ENCODE measurements at regions not wholly inside any gene's neighbourhood (a gene's known extent, or its start where the extent isn't known, plus 50 kb on each side); places are given as distances from the start of the nearest gene placed in this dataset.

- no peak for DNase-seq
Measured at GRCh38 chr12:45102818-45103217, 51.9 kb upstream of the DBX2 start.

GRCh38 chr12:45105996-45106395 lies 55.1 kb upstream of the DBX2 start:
- DNase-seq = no peak

- DNase-seq = no peak
Measured at GRCh38 chr12:45112306-45112705, 61.4 kb upstream of the DBX2 start.

GRCh38 chr12:45121224-45121623 lies 70.3 kb upstream of the DBX2 start:
- no peak for DNase-seq

- no peak for DNase-seq
Measured at GRCh38 chr12:45122768-45123380, 72.0 kb upstream of the DBX2 start.

GRCh38 chr12:45124485-45125155 lies 73.7 kb upstream of the DBX2 start:
- DNase-seq = no peak

GRCh38 chr12:45125997-45126396 lies 75.1 kb upstream of the DBX2 start:
- no peak for DNase-seq

- no peak for DNase-seq
Measured at GRCh38 chr12:45128637-45129036, 77.7 kb upstream of the DBX2 start.

- peak; percentile 30 to 36 for DNase-seq
Measured at GRCh38 chr12:45130881-45131281, 80.0 kb upstream of the DBX2 start.

- no peak for DNase-seq
Measured at GRCh38 chr12:45131506-45131905, 80.6 kb upstream of the DBX2 start.

DNA sequence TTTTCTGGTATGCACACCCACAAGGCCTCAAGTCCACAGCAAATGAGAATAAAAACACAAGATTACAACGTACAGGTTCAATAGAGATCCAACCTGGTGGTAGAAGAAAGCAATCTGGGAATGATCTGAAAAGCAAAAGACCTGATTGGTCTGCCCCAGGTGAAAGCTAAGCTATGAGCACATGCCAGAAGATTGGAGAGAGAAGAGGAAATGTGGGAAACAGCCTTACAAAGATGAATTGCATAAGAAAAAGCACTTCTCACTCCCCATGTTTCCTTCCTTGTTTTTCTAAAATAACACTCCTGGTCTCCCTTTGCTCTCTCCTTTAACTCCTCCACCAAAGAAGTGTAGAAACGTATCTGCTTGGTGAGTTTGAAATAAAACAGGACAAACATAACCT lies 77.3 kb upstream of the ANO6 start:
- no peak for DNase-seq

GRCh38 chr12:45148006-45148405 lies 67.9 kb upstream of the ANO6 start:
- no peak for DNase-seq

DNA sequence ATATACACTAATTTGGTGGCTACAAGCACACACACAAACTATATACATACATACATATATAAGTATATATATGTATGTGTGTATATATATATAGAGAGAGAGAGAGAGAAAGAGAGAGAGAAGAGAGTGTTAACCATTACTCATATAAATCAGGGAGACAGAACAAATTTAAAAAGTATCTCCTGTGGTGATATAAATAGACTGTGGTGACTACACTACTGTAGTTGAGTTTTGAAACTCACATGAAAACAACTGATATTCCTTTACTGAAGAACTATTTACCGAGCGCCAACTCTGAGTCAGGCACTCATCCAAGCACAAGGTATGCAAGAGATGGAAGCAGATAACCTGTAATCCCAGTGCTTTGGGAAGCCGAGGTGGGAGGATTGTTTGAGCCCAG lies 67.3 kb upstream of the ANO6 start:
- DNase-seq = no peak

DNA sequence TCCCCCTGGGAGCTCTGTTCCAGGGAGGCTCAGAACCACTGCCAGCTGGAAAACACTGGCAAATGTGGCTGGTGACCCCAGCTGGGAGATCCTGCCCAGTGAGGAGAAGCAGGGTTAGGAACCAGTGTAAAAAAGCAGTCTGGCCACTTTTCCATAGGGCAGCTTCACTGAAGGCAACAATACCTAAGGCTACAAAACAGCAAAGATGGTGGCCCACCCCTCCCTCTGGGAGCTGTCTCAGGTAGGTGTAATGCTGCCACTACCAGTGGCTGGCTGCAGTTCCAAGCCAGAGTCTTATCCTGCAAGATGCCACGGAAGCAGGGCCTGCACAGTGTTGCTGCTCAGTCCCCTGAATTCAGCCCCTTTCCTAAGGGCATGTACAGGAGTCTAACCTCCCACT lies 50.6 kb upstream of the ANO6 start:
- no peak for DNase-seq

DNA sequence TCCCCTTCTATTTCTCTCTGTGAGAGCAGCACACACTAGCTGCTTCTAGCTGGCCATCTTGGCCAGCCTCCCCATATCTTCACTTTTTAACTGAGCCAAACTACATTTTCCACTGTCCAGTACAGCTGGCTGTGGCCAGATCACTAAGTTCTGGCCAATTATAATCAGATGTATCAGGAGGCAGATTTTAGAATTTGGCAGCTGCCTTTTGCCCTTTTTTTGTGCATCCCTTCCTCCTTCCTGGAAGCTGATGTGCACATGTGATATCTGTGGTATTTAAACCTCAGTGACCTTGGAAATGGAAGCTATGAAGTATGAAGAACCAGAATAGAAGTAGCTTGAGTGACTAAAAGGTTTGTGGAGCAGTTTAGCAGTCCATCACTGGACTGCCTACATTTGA lies 49.8 kb upstream of the ANO6 start:
- no peak for DNase-seq

Measured in NCI-H187 (cell line).